Activated T-cell treated with anti-CD3 and anti-CD28 coated beads, Interleukin-2, amount 50 U/mL, for 48 hours (primary cell): ENCODE measurements at regions not wholly inside any gene's neighbourhood (a gene's known extent, or its start where the extent isn't known, plus 50 kb on each side); places are given as distances from the start of the nearest gene placed in this dataset.

Source experiments
- DNase-seq, 2 experiments: peaks; one replicate each; pipeline ENCODE4 v3.0.0-alpha.2; 2020

- DNase-seq = no peak
Observed at GRCh38 chr9:17894501-17895160, 315.8 kb downstream of the SH3GL2 start.

GRCh38 chr9:17900606-17901005 is 321.7 kb downstream of the SH3GL2 start:
- DNase-seq = no peak

GRCh38 chr9:17905366-17905765 is 326.5 kb downstream of the SH3GL2 start:
- DNase-seq = no peak

GRCh38 chr9:17905781-17906175 is 326.9 kb downstream of the SH3GL2 start:
- DNase-seq = no peak

- DNase-seq = no peak
Observed at GRCh38 chr9:17906176-17906840, 327.4 kb downstream of the SH3GL2 start.

GRCh38 chr9:17906841-17907778 is 328.2 kb downstream of the SH3GL2 start:
- no peak for DNase-seq

GRCh38 chr9:17907779-17908508 is 329.1 kb downstream of the SH3GL2 start:
- DNase-seq = no peak

- no peak for DNase-seq
Observed at GRCh38 chr9:17926246-17926645, 347.4 kb downstream of the SH3GL2 start.

GRCh38 chr9:17927616-17928015 is 348.8 kb downstream of the SH3GL2 start:
- no peak for DNase-seq

- no peak for DNase-seq
Observed at GRCh38 chr9:17928228-17928627, 349.4 kb downstream of the SH3GL2 start.

- no peak for DNase-seq
Observed at GRCh38 chr9:17928768-17929167, 349.9 kb downstream of the SH3GL2 start.

- no peak for DNase-seq
Observed at GRCh38 chr9:17929506-17929905, 350.6 kb downstream of the SH3GL2 start.

GRCh38 chr9:17930071-17930470 is 351.2 kb downstream of the SH3GL2 start:
- no peak for DNase-seq

GRCh38 chr9:17936365-17936764 is 357.5 kb downstream of the SH3GL2 start:
- no peak for DNase-seq

GRCh38 chr9:17938035-17938655 is 359.3 kb downstream of the SH3GL2 start:
- no peak for DNase-seq

GRCh38 chr9:17942498-17942897 is 363.6 kb downstream of the SH3GL2 start:
- no peak for DNase-seq

GRCh38 chr9:17955409-17955808 is 376.5 kb downstream of the SH3GL2 start:
- DNase-seq = no peak

GRCh38 chr9:17958363-17958762 is 379.5 kb downstream of the SH3GL2 start:
- no peak for DNase-seq

GRCh38 chr9:17962747-17963146 is 383.9 kb downstream of the SH3GL2 start:
- DNase-seq = no peak

- no peak for DNase-seq
Observed at GRCh38 chr9:17963498-17963897, 384.6 kb downstream of the SH3GL2 start.

- DNase-seq = no peak
Observed at GRCh38 chr9:17967731-17968130, 388.9 kb downstream of the SH3GL2 start.

GRCh38 chr9:17969232-17969631 is 390.4 kb downstream of the SH3GL2 start:
- no peak for DNase-seq
